GM18873 (cell line): ENCODE measurements at regions not wholly inside any gene's neighbourhood (a gene's known extent, or its start where the extent isn't known, plus 50 kb on each side); places are given as distances from the start of the nearest gene placed in this dataset.
"Not testable (repeated sequence)": the region's sequence is repeated elsewhere in the genome, so short reads cannot be mapped to it uniquely, and the experiment has no call there.

Experiments used
- ATAC-seq: cut with Tn5 transposase; IDR thresholded peaks from one replicate; pipeline ENCODE4 v1.9.1; 2021; ENCODE audit warnings: mild to moderate bottlenecking, moderate library complexity, moderate number of reproducible peaks; ENCODE audit not compliant: unreplicated experiment, low FRiP score

DNA sequence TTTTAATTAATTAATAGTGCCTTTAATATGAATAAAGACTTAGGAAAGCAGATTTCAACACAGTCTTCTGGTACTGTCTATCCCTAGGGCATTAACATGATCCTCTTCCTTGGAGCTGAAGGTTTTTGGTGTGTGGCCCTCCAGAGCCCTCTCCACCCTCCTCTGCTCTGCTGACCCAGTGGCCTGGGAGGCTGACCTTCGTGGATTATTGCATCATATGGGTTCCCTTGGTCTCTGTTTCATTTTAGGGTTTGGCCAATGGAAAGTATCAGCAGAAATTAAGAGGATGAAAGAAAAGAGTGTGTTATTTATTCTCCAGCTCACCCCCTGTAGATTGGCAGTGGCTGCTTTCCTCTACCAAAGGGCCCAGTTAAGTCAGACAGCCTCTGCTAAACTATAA lies 73.8 kb upstream of the KIF2A start:
- not testable (repeated sequence) for ATAC-seq

DNA sequence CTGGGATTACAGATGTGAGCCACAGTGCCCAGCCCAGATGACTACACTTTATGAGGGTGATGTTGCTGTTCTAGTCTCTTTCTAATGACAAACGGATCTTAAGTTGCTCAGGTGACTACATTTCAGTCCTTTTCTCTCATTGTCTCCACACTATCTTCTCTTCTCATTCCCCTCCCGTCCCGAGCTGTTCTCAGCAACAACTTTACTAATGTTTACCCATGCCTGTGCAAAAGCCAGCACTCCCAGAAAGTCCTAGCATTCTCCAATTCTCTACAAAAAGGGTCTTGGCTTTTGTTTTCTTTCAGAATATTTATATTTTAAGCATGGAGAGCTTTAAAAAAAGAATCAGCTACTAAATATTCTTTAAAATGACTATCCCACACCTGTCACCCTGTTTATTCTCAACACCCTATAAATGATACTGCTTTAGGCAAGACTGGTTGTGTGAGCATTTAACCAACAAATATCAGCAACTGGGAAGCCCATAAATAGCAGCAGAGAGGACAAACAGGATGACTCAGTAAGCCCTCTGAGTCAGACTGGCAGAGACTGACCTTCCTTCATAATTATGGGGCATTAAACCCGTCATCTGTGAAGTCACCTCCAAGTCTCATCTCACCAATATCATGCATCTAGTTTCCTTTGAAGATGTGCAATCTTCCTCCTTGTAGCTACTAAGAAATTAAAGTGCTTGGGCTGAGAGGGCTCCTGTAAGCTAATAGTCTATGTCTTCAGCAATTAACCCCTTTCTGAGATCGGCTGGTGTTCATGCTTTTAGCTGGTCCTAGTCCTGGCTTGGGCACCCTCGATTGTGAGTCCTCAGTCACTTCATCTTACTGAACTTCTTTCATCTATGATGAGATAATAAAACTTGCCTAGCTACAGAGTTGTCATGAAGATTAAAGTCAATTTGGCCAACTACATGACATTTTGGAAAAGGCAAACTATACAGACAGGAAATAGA lies 72.6 kb upstream of the KIF2A start:
- peak; percentile 86 for ATAC-seq

DNA sequence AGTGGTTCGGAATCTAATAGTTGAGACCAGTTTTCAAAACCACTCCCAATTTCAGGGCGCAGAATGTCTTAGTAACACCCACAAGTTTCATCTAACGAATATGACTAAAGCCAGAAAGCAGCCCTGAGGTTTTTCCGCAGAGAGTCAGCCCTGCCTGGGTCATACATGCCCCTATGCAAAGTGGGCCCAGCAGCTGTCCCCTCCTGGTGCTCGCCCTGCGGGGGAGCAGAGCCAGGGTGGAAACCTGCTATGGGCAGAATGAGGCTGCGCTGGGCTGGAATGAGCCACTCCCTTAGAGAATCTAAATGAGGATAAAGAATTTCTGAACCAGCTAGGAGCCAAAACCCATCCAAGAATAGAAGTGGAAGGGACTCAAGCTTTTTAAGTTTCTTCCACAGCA lies 69.4 kb upstream of the KIF2A start:
- not testable (repeated sequence) for ATAC-seq

DNA sequence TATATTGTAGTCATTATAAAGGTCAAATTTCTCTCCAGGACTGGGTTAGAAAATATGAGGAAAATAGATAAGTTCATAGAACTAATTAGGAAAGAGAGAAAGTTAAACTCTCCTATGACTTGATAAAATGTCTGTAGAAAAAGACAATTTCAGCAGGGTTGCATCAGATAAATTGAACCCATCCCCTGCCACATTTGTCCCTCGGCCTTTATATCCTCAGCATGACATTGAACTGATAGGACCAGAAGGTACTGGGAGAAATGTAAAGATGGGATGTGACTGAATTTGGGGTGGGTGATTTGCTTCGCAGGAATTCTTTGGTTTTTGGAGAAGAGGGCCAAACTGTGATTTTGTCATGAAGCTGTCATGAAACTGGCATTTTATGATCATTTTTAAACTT lies 68.1 kb upstream of the KIF2A start:
- ATAC-seq = not testable (repeated sequence)

DNA sequence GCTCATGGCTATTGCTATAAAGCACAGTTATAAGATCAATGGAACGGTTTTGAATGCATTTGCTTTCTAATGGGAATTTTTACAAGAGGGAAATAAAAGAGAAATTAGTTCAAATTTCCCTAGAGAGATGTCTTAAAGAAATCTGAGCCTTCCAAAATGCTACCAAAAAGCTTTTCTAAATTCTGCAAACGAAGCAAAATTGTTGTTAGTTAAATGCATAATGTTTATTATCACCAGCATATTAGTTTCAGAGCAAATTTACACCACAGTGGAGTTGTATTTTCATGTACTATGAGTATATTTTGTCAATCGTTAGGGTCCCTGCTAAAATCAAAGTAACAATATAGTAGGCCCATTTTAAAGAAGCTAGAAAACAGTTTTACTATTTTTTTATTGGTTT lies 67.4 kb upstream of the KIF2A start:
- ATAC-seq = not testable (repeated sequence)

DNA sequence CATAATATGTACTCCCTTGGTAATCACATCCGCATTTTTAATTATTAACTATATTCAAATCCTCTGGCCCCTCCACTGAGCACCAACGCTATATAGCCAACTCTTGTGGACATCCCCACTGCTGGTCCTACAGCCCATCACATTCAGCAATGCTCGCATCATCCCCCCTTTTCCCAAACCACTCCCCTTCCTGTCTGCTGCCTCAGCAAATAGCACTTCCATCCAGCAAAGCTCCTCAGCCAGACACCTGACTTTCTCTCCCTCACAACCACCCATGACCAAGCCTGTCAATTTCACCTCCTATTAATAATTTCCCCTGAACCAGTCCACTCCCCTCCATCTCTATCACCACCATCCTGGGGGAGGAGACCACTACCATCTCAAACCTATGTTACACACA lies 65.5 kb upstream of the KIF2A start:
- ATAC-seq = not testable (repeated sequence)

DNA sequence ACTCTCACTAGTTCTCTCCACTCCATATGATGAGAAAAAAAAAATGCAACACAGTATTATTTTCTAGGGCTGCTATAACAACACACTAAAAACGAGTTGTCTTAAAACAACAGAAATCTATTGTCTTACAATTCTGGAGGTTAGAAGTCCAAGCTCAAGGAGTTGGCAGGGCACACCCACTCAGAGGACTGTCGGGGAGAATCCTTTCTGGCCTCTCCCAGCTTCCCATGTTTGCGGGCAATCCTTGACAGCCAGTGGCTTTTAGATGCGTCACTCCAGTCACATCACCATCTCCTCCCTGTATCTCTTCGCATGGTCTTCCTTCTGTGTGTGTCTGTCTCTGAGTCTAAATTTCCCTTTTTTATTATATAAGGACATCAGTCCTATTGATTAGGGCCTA lies 64.0 kb upstream of the KIF2A start:
- not testable (repeated sequence) for ATAC-seq

DNA sequence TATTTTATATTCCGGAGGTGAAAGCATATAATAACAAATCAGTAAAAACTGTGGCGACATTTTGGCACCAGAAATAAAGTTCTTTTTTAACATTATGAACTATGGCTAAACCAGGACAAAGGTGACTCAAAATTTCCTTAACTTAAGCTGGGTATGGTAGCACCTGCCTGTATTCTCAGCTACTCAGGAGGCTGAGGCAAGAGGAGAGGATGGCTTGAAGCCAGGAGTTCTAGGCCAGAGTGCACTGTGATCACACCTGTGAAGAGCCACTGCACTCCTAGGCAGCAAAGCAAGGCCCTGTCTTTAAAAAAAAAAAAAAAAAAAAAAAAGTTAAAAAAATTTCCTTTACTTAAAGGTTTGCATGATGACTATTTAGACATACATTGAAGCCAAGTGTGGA lies 63.0 kb upstream of the KIF2A start:
- not testable (repeated sequence) for ATAC-seq

DNA sequence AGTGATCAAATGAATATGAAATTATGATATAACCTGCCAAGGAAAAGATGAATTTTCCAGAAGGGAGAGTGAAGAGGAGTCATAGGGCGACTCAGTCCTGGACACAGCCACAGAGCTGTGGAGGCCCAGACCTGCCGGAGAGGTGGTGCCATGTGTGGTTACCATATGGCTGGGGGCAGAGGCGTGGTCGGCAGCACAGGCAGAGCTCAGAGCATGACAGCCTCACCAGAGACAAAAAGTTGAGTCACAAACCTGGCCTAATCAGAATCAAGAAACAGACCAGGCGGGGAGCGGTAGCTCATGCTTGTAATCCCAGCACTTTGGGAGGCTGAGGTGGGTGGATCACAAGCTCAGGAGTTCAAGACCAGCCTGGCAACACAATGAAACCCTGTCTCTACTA lies 57.8 kb upstream of the KIF2A start:
- not testable (repeated sequence) for ATAC-seq

DNA sequence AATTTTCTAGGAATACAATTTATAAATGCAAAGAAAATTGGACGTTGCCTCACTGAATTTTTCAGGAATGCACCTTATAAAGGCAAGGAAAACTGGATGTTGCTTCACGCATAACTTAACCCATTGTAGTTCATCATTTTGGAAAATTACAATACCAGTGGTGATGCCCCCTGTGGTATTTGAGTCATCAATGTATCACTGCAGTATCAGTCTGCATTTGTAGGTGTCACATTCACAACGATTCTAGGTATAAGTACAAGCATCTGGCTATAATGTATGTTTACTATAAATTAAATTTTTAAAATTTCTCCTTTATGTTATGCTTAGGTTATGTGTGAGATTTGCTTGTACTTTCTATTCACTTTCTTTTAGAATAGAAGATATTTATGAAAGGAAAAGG lies 55.9 kb upstream of the KIF2A start:
- ATAC-seq = not testable (repeated sequence)

DNA sequence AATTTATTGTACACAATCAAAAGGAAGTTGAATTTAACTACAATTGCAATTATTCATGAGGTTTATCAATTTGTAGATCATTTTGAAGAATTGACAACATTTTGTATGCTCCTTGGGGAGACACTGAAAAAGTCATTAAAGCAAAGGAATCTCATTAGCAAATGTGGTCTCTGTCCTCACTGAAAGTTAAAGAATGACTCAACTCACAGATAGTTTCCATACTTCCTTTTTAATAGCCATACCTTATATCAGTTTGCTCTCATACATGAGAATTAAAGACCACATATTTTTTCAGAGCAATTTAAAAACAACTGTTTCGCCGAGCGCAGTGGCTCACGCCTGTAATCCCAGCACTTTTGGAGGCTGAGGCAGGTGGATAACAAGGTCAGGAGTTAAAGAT lies 55.1 kb upstream of the KIF2A start:
- not testable (repeated sequence) for ATAC-seq

DNA sequence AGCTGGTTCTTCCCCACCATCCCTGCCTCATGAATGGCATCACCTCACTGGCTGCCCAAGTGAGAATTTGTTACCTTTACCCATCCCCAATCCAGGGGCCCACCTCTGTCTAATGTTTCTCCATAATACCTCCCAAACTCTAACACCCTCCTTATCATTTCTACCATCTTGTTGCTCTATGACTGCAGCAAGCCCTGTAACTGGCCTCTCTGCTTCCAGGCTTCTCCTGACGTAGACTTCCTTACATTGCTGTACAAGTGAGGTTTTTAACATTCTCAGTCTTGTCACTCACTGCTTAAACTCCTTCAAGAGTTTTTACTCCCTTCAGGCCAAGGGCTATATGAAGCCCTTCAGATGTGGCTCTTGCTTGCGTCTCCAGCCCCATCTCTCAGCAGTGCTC lies 53.5 kb upstream of the KIF2A start:
- not testable (repeated sequence) for ATAC-seq

DNA sequence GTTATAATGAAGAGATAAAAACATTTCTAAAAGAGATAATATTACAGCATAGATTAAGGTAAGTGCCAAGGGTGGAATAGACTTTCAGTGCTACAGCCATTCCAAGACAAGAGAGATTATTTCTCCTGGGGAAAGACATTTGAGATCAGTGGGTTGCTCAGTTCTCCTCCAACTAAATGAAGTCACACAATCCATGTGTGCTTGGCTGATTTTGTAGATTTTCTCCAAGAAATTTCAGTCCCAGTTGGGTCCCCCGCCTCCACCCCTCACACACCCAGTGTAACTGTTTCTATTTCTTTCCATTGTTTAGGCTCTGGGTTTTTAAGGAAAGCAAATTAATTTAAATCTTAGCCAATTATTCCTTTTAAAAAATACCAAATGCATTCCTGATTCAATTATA lies 50.5 kb upstream of the KIF2A start:
- not testable (repeated sequence) for ATAC-seq

DNA sequence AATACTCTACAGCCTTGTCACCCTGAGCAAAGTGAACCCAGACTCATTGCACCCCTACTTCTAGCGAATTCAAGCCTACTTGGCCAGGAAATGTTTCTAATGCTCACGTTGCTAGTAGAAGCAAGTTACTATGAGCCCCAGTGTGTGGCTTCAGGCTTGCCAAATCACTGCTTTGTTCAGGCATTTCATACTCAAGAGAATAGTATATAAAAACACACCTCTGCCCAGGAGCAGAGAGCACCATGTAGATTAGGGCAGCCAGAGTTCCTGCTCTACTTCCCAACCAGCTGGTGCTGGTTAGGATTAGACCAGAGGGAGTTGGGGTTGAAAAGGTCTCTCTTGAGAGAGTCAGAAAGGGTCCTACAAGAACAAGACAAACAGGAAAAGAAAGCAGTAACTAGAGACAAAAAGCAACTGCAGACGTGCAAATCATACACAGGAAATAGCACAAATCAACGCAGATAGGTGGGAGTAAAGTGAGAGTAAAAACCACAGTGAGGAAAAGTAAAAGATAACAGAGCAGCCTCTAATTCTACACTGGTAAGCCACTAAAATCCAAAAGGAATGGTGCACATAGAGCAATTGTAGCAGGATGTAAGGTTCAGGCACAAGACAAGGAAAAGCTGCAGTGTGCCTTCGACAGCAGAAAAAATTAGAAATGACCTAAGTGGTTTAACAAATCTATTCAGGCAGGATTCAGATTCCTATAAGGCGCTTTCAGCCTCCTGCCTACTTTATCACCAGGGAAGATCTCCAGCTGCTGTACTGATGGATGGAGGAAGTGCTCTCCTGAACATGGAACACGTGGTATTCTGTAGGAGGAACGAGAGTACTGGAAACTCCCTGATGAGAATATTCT lies 49.6 kb upstream of the KIF2A start:
- no peak for ATAC-seq
